ENCODE measurements at regions not wholly inside any gene's neighbourhood (a gene's known extent, or its start where the extent isn't known, plus 50 kb on each side); places are given as distances from the start of the nearest gene placed in this dataset.

GRCh38 chr9:12274577-12274976 is 418.6 kb upstream of the TYRP1 start:
- TF ChIP-seq SUZ12 (IDR thresholded peaks at IDR 0.05) (no peak), ZNF384 (IDR thresholded peaks at IDR 0.05) (no peak), SP1 (IDR thresholded peaks at IDR 0.05) (no peak), CTBP1 (IDR thresholded peaks at IDR 0.05; ENCODE audit: borderline replicate concordance) (no peak), FOXA1 (IDR thresholded peaks at IDR 0.05) (no peak)
